Body of pancreas (tissue), 4 donors: ENCODE measurements at regions not wholly inside any gene's neighbourhood (a gene's known extent, or its start where the extent isn't known, plus 50 kb on each side); places are given as distances from the start of the nearest gene placed in this dataset.
"Not testable (repeated sequence)": the region's sequence is repeated elsewhere in the genome, so short reads cannot be mapped to it uniquely, and the experiment has no call there.

Experiments
- ATAC-seq: fragments of 150-250 bp; one replicate; pipeline ENCODE4 v1.9.1; 2016
- DNase-seq, 4 donors: peaks; one replicate each; pipeline ENCODE4 v3.0.0-alpha.2; 2019
- H3K27ac ChIP-seq, 4 donors: fragments of 200-600 bp; sonication (generic); 1 replicate in 3 of 4; 2 replicates in 1 of 4; pipeline versions ENCODE4 v1.5.1 to v1.6.1; 2016 to 2019; ENCODE audit warnings: mild to moderate bottlenecking in 1 of 4, mixed read lengths in 1 of 4, moderate library complexity in 1 of 4
- H3K27me3 ChIP-seq, 2 donors: fragments of 200-600 bp; sonication (generic); one replicate each; pipeline ENCODE4 v1.6.0; 2016; ENCODE audit warnings: mild to moderate bottlenecking in 1 of 2
- H3K36me3 ChIP-seq, 2 donors: fragments of 200-600 bp; sonication (generic); replicated peaks in 1 of 2; 2 replicates each; pipeline ENCODE4 v1.5.1; 2016; ENCODE audit warnings: low read depth in 2 of 2; ENCODE audit not compliant: insufficient read depth in 1 of 2
- H3K4me1 ChIP-seq: fragments of 200-600 bp; sonication (generic); one replicate; pipeline ENCODE4 v1.6.0; 2016
- H3K4me3 ChIP-seq, 2 donors: fragments of 200-600 bp; sonication (generic); 1 replicate in 1 of 2; 2 replicates in 1 of 2; pipeline ENCODE4 v1.5.1; 2016 to 2019
- H3K9me3 ChIP-seq, 3 donors: fragments of 200-600 bp; sonication (generic); 1 replicate in 2 of 3; 2 replicates in 1 of 3; pipeline ENCODE4 v1.5.1; 2016
- POLR2A ChIP-seq, 3 donors: fragments of 450-650 bp; IDR thresholded peaks; one replicate each; pipeline ENCODE4 v1.6.1; 2016; ENCODE audit warnings: antibody characterized with exemption in 3 of 3, mild to moderate bottlenecking in 2 of 3
- WGBS, 2 donors: methylation state at CpG; one replicate each; pipeline ENCODE4 v1.1.5; 2017; 5-methylcytosine and 5-hydroxymethylcytosine counted together
- intact Hi-C: fragments of 100-400 bp; cut with DNase I; formaldehyde crosslinking; loops from one replicate; pipeline ENCODE4 v1.15.1; 2023
- TF ChIP-seq, protein P1 (sequence below), 7 experiments: fragments of 450-650 bp in 4 of 7; fragments of 200-600 bp in 3 of 7; sonication (generic) in 3 of 7; IDR thresholded peaks; one replicate each; pipeline ENCODE4 v1.5.1; 2016 to 2019; ENCODE audit warnings: antibody characterized with exemption in 7 of 7

DNA sequence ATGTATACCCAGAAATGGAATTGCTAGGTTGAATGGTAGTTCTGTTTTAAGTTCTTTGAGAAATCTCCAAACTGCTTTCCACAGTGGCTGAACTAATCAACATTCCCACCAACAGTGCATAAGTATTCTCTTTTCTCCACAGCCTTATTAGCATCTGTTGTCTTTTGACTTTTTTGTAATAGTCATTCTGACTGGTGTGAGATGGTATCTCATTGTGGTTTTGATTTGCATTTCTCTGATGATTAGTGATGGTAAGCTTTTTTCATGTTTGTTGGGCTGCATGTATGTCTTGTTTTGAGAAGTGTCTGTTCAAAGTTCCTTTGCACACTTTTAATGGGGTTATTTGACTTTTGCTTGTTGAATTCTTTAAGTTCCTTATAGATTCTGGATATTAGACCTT is 52.4 kb upstream of the EHHADH start:
- ATAC-seq, intact Hi-C loops, H3K4me3 ChIP-seq: not testable (repeated sequence)

DNA sequence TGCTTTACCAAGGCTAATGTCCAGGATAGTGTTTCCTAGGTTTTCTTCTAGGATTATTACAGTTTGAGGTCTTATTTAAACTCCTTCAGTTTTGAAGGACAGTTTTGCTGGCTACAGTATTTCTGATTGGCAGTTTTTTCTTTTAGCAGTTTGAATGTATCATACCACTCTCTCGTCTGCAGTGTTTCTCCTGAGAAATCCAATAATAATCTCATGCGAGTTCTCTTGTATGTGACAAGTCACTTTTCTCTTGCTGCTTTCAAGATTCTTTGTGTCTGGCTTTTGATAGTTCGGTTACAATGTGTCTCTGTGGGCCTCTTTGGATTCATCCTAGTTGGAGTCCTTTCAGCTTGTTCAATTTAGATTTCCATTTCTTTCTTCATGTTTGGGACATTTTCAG is 53.0 kb upstream of the EHHADH start:
- ATAC-seq, result no peak
- intact Hi-C loops, result no loop called here
- 96 to 97% methylated on average over 3 of the region's 3 CpGs for WGBS, 2 donors
- TF ChIP-seq, protein P1, sequence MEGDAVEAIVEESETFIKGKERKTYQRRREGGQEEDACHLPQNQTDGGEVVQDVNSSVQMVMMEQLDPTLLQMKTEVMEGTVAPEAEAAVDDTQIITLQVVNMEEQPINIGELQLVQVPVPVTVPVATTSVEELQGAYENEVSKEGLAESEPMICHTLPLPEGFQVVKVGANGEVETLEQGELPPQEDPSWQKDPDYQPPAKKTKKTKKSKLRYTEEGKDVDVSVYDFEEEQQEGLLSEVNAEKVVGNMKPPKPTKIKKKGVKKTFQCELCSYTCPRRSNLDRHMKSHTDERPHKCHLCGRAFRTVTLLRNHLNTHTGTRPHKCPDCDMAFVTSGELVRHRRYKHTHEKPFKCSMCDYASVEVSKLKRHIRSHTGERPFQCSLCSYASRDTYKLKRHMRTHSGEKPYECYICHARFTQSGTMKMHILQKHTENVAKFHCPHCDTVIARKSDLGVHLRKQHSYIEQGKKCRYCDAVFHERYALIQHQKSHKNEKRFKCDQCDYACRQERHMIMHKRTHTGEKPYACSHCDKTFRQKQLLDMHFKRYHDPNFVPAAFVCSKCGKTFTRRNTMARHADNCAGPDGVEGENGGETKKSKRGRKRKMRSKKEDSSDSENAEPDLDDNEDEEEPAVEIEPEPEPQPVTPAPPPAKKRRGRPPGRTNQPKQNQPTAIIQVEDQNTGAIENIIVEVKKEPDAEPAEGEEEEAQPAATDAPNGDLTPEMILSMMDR (IDR thresholded peaks at IDR 0.05), result no peak
- TF ChIP-seq POLR2A (IDR thresholded peaks at IDR 0.05), result no peak
- no peaks in the 10 kb centered on the region for H3K9me3 ChIP-seq
- no peak overlapping the region for H3K4me3 ChIP-seq
- DNase-seq, result no peak
- no peaks in the 10 kb centered on the region for H3K27me3 ChIP-seq
- H3K36me3 ChIP-seq, result no peaks in the 10 kb centered on the region
- no peak overlapping the region for H3K27ac ChIP-seq
- peaks cover 1% of the 10 kb centered on the region for H3K4me1 ChIP-seq

More for the DNA sequence above, 52.4 kb upstream of the EHHADH start:
- not testable (repeated sequence) for DNase-seq, H3K9me3 ChIP-seq, H3K27me3 ChIP-seq, H3K27ac ChIP-seq, H3K4me1 ChIP-seq, H3K36me3 ChIP-seq

DNA sequence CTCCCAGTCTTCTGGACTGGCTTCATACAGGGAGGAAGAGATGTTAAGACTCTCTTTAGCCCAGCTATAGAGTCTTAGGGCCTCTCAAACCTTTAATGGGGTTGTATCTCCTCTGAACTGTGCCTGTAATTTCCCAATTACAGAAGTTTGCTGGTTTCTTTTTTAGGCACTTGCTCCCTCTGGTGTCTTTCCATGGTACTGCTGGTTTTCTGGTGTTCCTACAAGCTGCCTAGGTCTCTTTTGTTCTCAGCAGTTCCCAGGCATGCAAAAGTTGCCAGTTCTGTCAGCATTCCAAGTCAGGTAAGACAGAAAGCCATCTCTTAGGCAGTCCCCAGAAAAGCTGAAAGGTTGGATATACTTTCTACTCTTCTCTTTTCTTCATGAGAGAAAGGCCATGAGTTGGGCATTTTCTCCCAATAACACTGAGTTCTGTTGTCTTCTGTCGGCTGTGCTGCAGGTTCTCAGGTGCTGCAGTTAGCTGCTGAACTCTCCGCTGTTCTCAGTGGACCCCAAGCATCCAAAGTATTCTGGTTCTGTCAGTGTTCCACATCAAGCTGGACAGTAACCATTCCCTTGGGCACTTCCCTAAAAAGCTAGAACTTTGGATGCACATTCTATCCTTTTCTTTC is 54.4 kb upstream of the EHHADH start:
- DNase-seq (peak; percentile 71 to 79 (median 76)), ATAC-seq (peak; percentile 86)
- TF ChIP-seq, protein P1 (IDR thresholded peaks at IDR 0.05), result peak in 6 of 7 experiments; percentile 56 to 74 (median 72)
- TF ChIP-seq POLR2A (IDR thresholded peaks at IDR 0.05), result no peak
- Histone ChIP-seq H3K27me3 (no peaks in the 10 kb centered on the region), H3K9me3 (no peaks in the 10 kb centered on the region), H3K36me3 (no peaks in the 10 kb centered on the region), H3K27ac (no peak overlapping the region), H3K4me1 (peaks cover 6% of the 10 kb centered on the region), H3K4me3 (no peak overlapping the region)
- WGBS, 2 donors, result 89 to 90% methylated on average over 2 of the region's 2 CpGs
- intact Hi-C loops, result no loop called here

DNA sequence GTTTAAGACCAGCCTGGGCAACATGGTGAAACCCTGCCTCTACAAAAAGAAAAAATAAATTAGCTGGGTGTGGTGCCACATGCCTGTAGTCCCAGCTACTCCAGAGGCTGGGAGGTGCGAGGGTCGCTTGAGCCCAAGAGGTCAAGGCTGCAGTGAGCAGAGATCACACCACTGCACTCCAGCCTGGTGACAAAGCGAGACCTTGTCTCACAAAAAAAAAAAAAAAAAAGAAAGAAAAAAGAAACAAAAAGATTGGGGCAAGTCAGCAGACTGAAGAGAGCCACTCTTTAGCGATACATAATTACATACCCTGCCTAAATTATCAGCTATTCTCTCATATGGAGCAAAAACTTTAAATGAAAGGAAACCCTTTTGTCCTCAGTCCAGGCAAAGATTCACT is 53.6 kb upstream of the MAP3K13 start:
- TF ChIP-seq, protein P1 (IDR thresholded peaks at IDR 0.05), result no peak
- TF ChIP-seq POLR2A (IDR thresholded peaks at IDR 0.05), result no peak
- 68 to 70% methylated on average over 4 of the region's 4 CpGs for WGBS, 2 donors

DNA sequence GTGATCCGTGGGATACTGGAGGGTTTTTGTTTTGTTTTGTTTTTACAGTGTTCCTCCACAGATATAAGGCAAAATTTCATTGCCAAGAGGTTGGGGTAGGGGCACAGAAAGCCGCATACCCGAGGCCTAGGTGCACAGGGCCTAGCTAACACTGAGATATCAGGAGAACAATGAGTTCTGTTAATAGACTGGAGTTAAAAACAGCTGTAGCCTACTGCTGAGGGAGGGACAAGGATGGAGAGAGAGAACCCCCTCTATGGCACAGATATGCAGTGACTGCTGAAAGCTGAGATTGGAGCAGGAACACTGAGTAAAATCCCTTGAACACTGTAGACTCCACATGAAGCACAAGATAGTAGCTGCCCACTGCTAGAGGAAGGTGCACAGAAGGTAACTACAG is 53.1 kb upstream of the MAP3K13 start:
- H3K4me3 ChIP-seq, result no peak overlapping the region
- 84 to 88% methylated on average over 3 of the region's 3 CpGs for WGBS, 2 donors
- no peaks in the 10 kb centered on the region for H3K9me3 ChIP-seq
- no peak overlapping the region for H3K27ac ChIP-seq
- intact Hi-C loops, result no loop called here
- ATAC-seq, result no peak
- TF ChIP-seq, protein P1 (IDR thresholded peaks at IDR 0.05), result no peak
- no peak for TF ChIP-seq POLR2A (IDR thresholded peaks at IDR 0.05)
- no peaks in the 10 kb centered on the region for H3K36me3 ChIP-seq
- no peaks in the 10 kb centered on the region for H3K27me3 ChIP-seq
- peaks cover 6% of the 10 kb centered on the region for H3K4me1 ChIP-seq
- no peak for DNase-seq

More for the DNA sequence above, 53.6 kb upstream of the MAP3K13 start:
- Histone ChIP-seq H3K9me3 (no peaks in the 10 kb centered on the region), H3K4me3 (no peak overlapping the region), H3K4me1 (peaks cover 6% of the 10 kb centered on the region), H3K27me3 (no peaks in the 10 kb centered on the region), H3K36me3 (no peaks in the 10 kb centered on the region), H3K27ac (no peak overlapping the region)
- intact Hi-C loops, result no loop called here
- no peak for ATAC-seq
- DNase-seq, result no peak
